ENCODE measurements at regions not wholly inside any gene's neighbourhood (a gene's known extent, or its start where the extent isn't known, plus 50 kb on each side); places are given as distances from the start of the nearest gene placed in this dataset.

DNA sequence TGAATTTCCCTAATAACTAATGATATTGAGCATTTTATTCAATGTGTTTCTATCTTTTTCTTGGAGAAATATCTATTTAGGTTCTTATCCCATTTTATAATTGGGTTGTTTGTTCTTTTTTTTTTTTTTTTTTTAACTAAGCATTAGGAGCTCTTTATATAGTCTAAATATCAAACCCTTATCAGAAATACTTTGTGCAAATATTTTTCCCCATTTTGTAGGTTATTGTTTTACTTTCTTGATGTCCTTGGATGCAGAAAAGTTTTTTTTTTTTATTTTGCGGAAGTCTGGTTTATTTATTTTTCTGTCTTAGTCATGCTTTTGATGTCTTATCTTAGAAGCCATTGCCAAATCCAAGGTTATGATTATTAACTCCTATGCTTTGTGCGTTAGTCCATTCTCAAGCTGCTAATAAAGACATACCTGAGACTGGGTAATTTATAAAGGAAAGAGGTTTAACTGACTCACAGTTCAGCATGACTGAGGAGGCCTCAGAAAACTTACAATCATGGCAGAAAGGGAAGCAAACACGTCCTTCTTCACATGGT is 434.3 kb upstream of the TBX3 start:
- H3K9me3 ChIP-seq = no peaks in the 10 kb centered on the region
- H3K9me2 ChIP-seq = no peaks in the 10 kb centered on the region
- H3K9ac ChIP-seq = no peak overlapping the region
- no peak overlapping the region for H3K4me2 ChIP-seq
- no peak overlapping the region for H2AFZ ChIP-seq (ENCODE audit: low read depth)
- CTCF ChIA-PET = no interaction called here
- H4K20me1 ChIP-seq (ENCODE audit: insufficient read depth) = no peaks in the 10 kb centered on the region
- no peak for DNase-seq
- no peaks in the 10 kb centered on the region for H3K4me1 ChIP-seq (ENCODE audit: control insufficient read depth in 1 of 2, insufficient read depth in 2 of 2, low read depth in 1 of 2, low read length in 1 of 2)
- POLR2A ChIA-PET = no interaction called here
- 58% methylated on average over 3 of the region's 3 CpGs for WGBS (ENCODE audit: low lambda C conversion rate)
- no peaks in the 10 kb centered on the region for H3K27me3 ChIP-seq (ENCODE audit: insufficient read depth)
- no peak for TF ChIP-seq SMC3 (IDR thresholded peaks at IDR 0.05; ENCODE audit: low read depth, low read length)
- no peaks in the 10 kb centered on the region for H3K36me3 ChIP-seq (replicated peaks in 1 of 2; ENCODE audit: control insufficient read depth in 1 of 2, insufficient read depth in 2 of 2, low read length in 1 of 2)
- H3K4me3 ChIP-seq (ENCODE audit: low read depth in 2 of 2, low read length in 1 of 2) = no peak overlapping the region
- H3K79me2 ChIP-seq (ENCODE audit: insufficient read depth) = no peaks in the 10 kb centered on the region
- H3K27ac ChIP-seq (ENCODE audit: low read depth in 2 of 2, low read length in 1 of 2) = no peak overlapping the region
- no peaks in the 10 kb centered on the region for H3F3A ChIP-seq (replicated peaks; ENCODE audit: insufficient read depth)

DNA sequence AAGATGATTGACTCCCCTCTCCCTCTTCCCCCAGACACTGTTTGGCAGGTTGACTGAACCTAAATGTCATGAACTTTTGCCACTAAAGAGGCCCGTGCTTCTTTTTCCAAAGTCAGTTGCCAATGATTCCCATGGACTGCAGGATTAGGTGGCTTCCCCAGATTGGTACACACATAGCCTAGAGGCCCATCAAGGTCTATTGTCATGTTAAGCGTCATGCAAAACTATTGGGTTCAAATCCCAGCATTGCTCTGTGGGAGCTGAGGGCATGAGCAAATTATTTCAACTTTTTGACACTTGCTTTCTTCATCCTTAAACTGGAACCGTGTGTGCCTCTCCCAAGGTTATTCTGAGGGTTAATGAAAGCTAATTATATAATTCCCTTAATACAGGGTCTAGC is 430.2 kb upstream of the TBX3 start:
- H3K4me2 ChIP-seq = no peak overlapping the region
- no peaks in the 10 kb centered on the region for H3K9me3 ChIP-seq
- H3K79me2 ChIP-seq (ENCODE audit: insufficient read depth) = no peaks in the 10 kb centered on the region
- no peak overlapping the region for H2AFZ ChIP-seq (ENCODE audit: low read depth)
- H3K27me3 ChIP-seq (ENCODE audit: insufficient read depth) = no peaks in the 10 kb centered on the region
- H3K9ac ChIP-seq = no peak overlapping the region
- ChIA-PET CTCF (interaction anchor here (1.7 kb wide), 1 partner anchor 430 kb away, joined by 4 read pairs; the partner anchor contains the start of gene TBX3), POLR2A (interaction anchor here (1.2 kb wide), 1 partner anchor 11 kb away, joined by 3 read pairs; no protein-coding TSS in a partner anchor)
- 55% methylated on average over 3 of the region's 3 CpGs for WGBS (ENCODE audit: low lambda C conversion rate)
- H3K4me1 ChIP-seq (ENCODE audit: control insufficient read depth in 1 of 2, insufficient read depth in 2 of 2, low read depth in 1 of 2, low read length in 1 of 2) = no peaks in the 10 kb centered on the region
- no peak for TF ChIP-seq TAF1 (IDR thresholded peaks at IDR 0.05; ENCODE audit: borderline replicate concordance, low read depth, low read length)
- TF ChIP-seq RCOR1 (IDR thresholded peaks at IDR 0.05; ENCODE audit: low read length) = no peak
- no peak for TF ChIP-seq EZH2phosphoT487 (IDR thresholded peaks at IDR 0.05; ENCODE audit: borderline replicate concordance, low read depth)
- TF ChIP-seq NFIC (IDR thresholded peaks at IDR 0.05; ENCODE audit: borderline replicate concordance) = no peak
- TF ChIP-seq RAD21 (IDR thresholded peaks at IDR 0.05; ENCODE audit: low read length) = no peak
- no peak for TF ChIP-seq SIN3A (IDR thresholded peaks at IDR 0.05; ENCODE audit: borderline replicate concordance, low read depth, low read length)
- no peak for TF ChIP-seq TEAD4 (IDR thresholded peaks at IDR 0.05; ENCODE audit: borderline replicate concordance, insufficient read depth)
- TF ChIP-seq FOXJ3 (CRISPR knock-in tag; IDR thresholded peaks at IDR 0.05) = no peak
- TF ChIP-seq, protein P1, sequence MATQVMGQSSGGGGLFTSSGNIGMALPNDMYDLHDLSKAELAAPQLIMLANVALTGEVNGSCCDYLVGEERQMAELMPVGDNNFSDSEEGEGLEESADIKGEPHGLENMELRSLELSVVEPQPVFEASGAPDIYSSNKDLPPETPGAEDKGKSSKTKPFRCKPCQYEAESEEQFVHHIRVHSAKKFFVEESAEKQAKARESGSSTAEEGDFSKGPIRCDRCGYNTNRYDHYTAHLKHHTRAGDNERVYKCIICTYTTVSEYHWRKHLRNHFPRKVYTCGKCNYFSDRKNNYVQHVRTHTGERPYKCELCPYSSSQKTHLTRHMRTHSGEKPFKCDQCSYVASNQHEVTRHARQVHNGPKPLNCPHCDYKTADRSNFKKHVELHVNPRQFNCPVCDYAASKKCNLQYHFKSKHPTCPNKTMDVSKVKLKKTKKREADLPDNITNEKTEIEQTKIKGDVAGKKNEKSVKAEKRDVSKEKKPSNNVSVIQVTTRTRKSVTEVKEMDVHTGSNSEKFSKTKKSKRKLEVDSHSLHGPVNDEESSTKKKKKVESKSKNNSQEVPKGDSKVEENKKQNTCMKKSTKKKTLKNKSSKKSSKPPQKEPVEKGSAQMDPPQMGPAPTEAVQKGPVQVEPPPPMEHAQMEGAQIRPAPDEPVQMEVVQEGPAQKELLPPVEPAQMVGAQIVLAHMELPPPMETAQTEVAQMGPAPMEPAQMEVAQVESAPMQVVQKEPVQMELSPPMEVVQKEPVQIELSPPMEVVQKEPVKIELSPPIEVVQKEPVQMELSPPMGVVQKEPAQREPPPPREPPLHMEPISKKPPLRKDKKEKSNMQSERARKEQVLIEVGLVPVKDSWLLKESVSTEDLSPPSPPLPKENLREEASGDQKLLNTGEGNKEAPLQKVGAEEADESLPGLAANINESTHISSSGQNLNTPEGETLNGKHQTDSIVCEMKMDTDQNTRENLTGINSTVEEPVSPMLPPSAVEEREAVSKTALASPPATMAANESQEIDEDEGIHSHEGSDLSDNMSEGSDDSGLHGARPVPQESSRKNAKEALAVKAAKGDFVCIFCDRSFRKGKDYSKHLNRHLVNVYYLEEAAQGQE (IDR thresholded peaks at IDR 0.05; ENCODE audit: low read depth, low read length) = no peak
- no peak for TF ChIP-seq FOXM1 (IDR thresholded peaks at IDR 0.05; ENCODE audit: low read depth)
- TF ChIP-seq, protein P2, sequence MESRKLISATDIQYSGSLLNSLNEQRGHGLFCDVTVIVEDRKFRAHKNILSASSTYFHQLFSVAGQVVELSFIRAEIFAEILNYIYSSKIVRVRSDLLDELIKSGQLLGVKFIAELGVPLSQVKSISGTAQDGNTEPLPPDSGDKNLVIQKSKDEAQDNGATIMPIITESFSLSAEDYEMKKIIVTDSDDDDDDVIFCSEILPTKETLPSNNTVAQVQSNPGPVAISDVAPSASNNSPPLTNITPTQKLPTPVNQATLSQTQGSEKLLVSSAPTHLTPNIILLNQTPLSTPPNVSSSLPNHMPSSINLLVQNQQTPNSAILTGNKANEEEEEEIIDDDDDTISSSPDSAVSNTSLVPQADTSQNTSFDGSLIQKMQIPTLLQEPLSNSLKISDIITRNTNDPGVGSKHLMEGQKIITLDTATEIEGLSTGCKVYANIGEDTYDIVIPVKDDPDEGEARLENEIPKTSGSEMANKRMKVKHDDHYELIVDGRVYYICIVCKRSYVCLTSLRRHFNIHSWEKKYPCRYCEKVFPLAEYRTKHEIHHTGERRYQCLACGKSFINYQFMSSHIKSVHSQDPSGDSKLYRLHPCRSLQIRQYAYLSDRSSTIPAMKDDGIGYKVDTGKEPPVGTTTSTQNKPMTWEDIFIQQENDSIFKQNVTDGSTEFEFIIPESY (IDR thresholded peaks at IDR 0.05; ENCODE audit: borderline replicate concordance, low read depth) = no peak
- TF ChIP-seq PBX3 (IDR thresholded peaks at IDR 0.05) = no peak
- no peak overlapping the region for H3K4me3 ChIP-seq (ENCODE audit: low read depth in 2 of 2, low read length in 1 of 2)
- no peak overlapping the region for H3K27ac ChIP-seq (ENCODE audit: low read depth in 2 of 2, low read length in 1 of 2)
- no peaks in the 10 kb centered on the region for H4K20me1 ChIP-seq (ENCODE audit: insufficient read depth)
- no peaks in the 10 kb centered on the region for H3K9me2 ChIP-seq
- no peaks in the 10 kb centered on the region for H3K36me3 ChIP-seq (replicated peaks in 1 of 2; ENCODE audit: control insufficient read depth in 1 of 2, insufficient read depth in 2 of 2, low read length in 1 of 2)
- no peaks in the 10 kb centered on the region for H3F3A ChIP-seq (replicated peaks; ENCODE audit: insufficient read depth)
- no peak for DNase-seq

Data from SK-N-SH (cell line).